ENCODE measurements at regions not wholly inside any gene's neighbourhood (a gene's known extent, or its start where the extent isn't known, plus 50 kb on each side); places are given as distances from the start of the nearest gene placed in this dataset.

DNA sequence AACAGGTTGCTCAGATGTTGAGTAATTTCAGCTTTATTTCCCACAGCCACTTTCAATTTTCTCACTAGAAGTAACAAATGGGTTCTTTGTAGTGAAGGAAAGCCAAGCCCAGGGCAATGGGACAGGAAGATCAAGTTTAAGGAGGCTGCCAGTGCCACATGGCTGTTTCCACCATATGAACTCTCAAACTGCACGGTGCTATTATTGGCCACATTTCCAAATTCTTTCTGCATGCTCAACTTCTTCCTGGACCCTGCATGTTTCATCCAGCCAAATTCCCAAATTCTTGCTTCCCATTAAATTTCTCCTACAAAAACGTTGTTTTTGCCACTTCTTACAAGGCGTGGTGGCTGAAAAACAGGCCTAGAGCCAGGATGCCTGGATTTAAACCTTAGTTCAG lies 193.3 kb upstream of the SPHKAP start:
- H3K9me3 ChIP-seq = no peaks in the 10 kb centered on the region
- H3K36me3 ChIP-seq = no peaks in the 10 kb centered on the region
- no peak overlapping the region for H3K4me3 ChIP-seq
- no peaks in the 10 kb centered on the region for H3K4me1 ChIP-seq
- no peak overlapping the region for H3K27ac ChIP-seq
- intact Hi-C loops (cut with DNase I) = no loop called here
- 77 to 80% methylated on average over 3 of the region's 3 CpGs for WGBS, 2 donors
- TF ChIP-seq, protein P1, sequence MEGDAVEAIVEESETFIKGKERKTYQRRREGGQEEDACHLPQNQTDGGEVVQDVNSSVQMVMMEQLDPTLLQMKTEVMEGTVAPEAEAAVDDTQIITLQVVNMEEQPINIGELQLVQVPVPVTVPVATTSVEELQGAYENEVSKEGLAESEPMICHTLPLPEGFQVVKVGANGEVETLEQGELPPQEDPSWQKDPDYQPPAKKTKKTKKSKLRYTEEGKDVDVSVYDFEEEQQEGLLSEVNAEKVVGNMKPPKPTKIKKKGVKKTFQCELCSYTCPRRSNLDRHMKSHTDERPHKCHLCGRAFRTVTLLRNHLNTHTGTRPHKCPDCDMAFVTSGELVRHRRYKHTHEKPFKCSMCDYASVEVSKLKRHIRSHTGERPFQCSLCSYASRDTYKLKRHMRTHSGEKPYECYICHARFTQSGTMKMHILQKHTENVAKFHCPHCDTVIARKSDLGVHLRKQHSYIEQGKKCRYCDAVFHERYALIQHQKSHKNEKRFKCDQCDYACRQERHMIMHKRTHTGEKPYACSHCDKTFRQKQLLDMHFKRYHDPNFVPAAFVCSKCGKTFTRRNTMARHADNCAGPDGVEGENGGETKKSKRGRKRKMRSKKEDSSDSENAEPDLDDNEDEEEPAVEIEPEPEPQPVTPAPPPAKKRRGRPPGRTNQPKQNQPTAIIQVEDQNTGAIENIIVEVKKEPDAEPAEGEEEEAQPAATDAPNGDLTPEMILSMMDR (IDR thresholded peaks at IDR 0.05) = no peak
- TF ChIP-seq EP300 (IDR thresholded peaks at IDR 0.05) = no peak
- TF ChIP-seq POLR2AphosphoS5 (IDR thresholded peaks at IDR 0.05) = no peak
- no peak for TF ChIP-seq POLR2A (IDR thresholded peaks at IDR 0.05)
- DNase-seq = no peak
- H3K27me3 ChIP-seq = no peaks in the 10 kb centered on the region

DNA sequence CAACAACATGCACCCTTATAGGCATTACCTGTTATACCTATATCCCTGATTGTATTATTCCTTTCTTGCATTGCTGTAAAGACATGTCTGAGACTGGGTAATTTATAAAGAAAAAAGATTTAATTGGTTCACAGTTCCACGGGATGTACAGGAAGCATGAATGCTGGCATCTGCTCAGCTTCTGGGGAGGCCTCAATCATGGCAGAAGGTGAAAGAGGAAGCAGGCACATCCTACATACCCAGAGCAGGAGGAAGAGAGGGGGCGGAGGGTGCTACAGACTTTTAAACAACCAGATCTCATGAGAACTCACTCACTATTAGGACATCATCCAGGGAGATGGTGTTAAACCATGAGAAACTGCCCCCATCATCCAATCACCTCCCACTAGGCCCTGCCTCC lies 191.7 kb upstream of the SPHKAP start:
- H3K27ac ChIP-seq = no peak overlapping the region
- H3K9me3 ChIP-seq = no peaks in the 10 kb centered on the region
- TF ChIP-seq, protein P1 (IDR thresholded peaks at IDR 0.05) = no peak
- TF ChIP-seq POLR2AphosphoS5 (IDR thresholded peaks at IDR 0.05) (no peak), POLR2A (IDR thresholded peaks at IDR 0.05) (no peak), EP300 (IDR thresholded peaks at IDR 0.05) (no peak)
- H3K27me3 ChIP-seq = no peaks in the 10 kb centered on the region
- no peak overlapping the region for H3K4me3 ChIP-seq
- no peaks in the 10 kb centered on the region for H3K36me3 ChIP-seq
- H3K4me1 ChIP-seq = no peaks in the 10 kb centered on the region
- 64 to 77% methylated on average over 2 of the region's 2 CpGs for WGBS, 2 donors
- intact Hi-C loops (cut with DNase I) = no loop called here
- no peak for DNase-seq

DNA sequence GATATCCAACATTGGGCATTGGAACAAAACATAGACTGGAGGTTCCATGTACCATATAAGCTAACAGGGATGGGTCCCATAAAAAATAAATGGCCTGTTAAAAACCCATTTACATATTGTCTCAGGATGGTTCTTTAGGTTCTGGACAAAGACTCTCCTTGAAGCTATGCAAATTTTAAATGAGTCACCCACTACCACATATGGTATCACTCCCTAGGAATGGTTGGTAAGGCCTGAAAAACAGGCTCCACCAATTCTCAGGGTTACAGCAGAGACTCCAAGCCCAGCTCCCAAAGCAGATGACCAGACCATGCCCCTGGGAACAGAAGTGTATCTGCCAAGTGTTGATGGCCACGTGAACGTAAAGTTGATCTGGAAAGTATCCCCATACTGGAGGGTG lies 190.7 kb upstream of the SPHKAP start:
- DNase-seq = no peak

DNA sequence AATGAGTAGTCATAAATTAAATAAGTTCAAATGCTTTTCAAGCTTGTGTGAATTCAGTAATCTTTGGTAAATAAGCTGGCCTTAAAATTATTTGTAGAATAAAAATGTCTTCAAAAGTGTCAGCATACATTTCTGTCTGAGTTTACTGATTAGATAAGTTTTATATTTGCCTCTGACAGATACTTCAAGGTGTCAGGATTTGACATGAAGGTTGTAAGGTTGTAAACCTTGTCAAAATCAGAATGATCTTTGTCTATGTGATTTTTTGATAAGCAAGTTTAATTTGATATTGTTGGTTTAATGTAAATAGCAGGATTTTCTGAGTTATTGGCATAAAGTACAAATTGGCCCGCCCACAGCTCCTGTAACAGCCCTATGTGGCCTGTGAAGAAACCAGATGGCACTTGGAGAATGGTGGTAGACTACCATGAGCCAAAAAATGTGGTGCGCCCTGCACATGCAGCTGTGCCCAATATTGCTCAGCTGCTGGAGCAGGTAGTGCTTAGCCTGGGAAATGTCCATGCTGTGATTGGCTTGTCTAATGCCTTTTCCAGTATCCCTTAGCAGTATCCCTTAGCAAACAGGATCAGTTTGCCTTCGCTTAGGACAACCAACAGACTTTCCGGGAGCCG lies 188.0 kb upstream of the SPHKAP start:
- no peak for DNase-seq
- Histone ChIP-seq H3K9me3 (no peaks in the 10 kb centered on the region), H3K36me3 (no peaks in the 10 kb centered on the region), H3K4me1 (no peaks in the 10 kb centered on the region), H3K4me3 (no peak overlapping the region), H3K27me3 (no peaks in the 10 kb centered on the region), H3K27ac (no peak overlapping the region)
- 88 to 92% methylated on average over 5 of the region's 5 CpGs for WGBS, 2 donors
- intact Hi-C loops (cut with DNase I) = no loop called here
- TF ChIP-seq EP300 (IDR thresholded peaks at IDR 0.05) (no peak), POLR2AphosphoS5 (IDR thresholded peaks at IDR 0.05) (no peak), POLR2A (IDR thresholded peaks at IDR 0.05) (no peak)
- TF ChIP-seq, protein P1 (IDR thresholded peaks at IDR 0.05) = no peak

More for the DNA sequence above, 190.7 kb upstream of the SPHKAP start:
- H3K4me3 ChIP-seq = no peak overlapping the region
- TF ChIP-seq POLR2A (IDR thresholded peaks at IDR 0.05) = no peak
- TF ChIP-seq, protein P1 (IDR thresholded peaks at IDR 0.05) = no peak
- no peak for TF ChIP-seq EP300 (IDR thresholded peaks at IDR 0.05)
- no peak for TF ChIP-seq POLR2AphosphoS5 (IDR thresholded peaks at IDR 0.05)
- no peaks in the 10 kb centered on the region for H3K9me3 ChIP-seq
- no peaks in the 10 kb centered on the region for H3K4me1 ChIP-seq
- H3K27ac ChIP-seq = no peak overlapping the region
- no peaks in the 10 kb centered on the region for H3K36me3 ChIP-seq
- intact Hi-C loops (cut with DNase I) = no loop called here
- WGBS, 2 donors = 93 to 98% methylated on average over 2 of the region's 2 CpGs
- H3K27me3 ChIP-seq = no peaks in the 10 kb centered on the region

DNA sequence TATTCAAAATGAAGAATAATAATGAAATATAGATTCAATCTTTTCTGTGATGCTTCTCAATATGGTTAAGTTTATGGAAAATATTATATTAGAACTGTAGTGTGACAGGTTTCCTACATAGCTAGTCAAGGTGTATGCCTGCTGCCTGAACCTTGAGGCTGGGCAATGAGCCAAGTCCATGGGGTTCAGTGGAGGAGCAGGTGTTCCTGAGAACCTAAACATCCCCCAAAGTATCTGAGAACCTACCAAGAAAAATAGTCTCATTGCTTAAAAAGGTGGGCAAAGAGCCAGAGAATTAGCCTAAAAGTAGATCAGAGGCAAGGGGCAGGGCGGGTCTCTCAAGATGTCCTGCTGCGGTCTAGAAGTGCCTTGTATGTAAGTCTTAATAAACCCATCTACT lies 185.9 kb upstream of the SPHKAP start:
- Histone ChIP-seq H3K36me3 (no peaks in the 10 kb centered on the region), H3K27ac (no peak overlapping the region), H3K4me3 (no peak overlapping the region), H3K4me1 (no peaks in the 10 kb centered on the region), H3K9me3 (no peaks in the 10 kb centered on the region), H3K27me3 (no peaks in the 10 kb centered on the region)
- DNase-seq = no peak
- intact Hi-C loops (cut with DNase I) = no loop called here
- 88 to 92% methylated on average over 2 of the region's 2 CpGs for WGBS, 2 donors
- TF ChIP-seq POLR2AphosphoS5 (IDR thresholded peaks at IDR 0.05) (no peak), EP300 (IDR thresholded peaks at IDR 0.05) (no peak)
- TF ChIP-seq, protein P1 (IDR thresholded peaks at IDR 0.05) = no peak

Data from sigmoid colon (tissue), 6 donors.